ENCODE measurements at regions not wholly inside any gene's neighbourhood (a gene's known extent, or its start where the extent isn't known, plus 50 kb on each side); places are given as distances from the start of the nearest gene placed in this dataset.

- no peaks in the 10 kb centered on the region for H3K27me3 ChIP-seq (ENCODE audit: control insufficient read depth, insufficient read depth, low read length)
- no peak overlapping the region for H3K4me3 ChIP-seq (ENCODE audit: low read depth in 2 of 2, low read length in 2 of 2)
- in situ Hi-C loops (cut with HindIII; ENCODE audit: low pct_unique_long_range_greater_than_20kb, low sequenced_read_pairs) (no loop called here), intact Hi-C loops (cut with micrococcal nuclease; ENCODE audit: unreplicated experiment) (no loop called here)
- no TSS peak for BruUV-seq (replicated peaks)
- ChIA-PET CTCF (no interaction called here), POLR2A (no interaction called here)
- no peaks in the 10 kb centered on the region for H3K4me1 ChIP-seq (ENCODE audit: control insufficient read depth, insufficient read depth, low read length)
- H3K9me3 ChIP-seq (ENCODE audit: control insufficient read depth, insufficient read depth, low read depth, low read length), result 0 out of 2 replicates have a peak, but pooled peaks cover 6% of the 10 kb centered on the region
- DNase-seq (ENCODE audit: low read depth, low spot score) (no peak), ATAC-seq (no peak)
- TF ChIP-seq SIN3A (IDR thresholded peaks at IDR 0.05; ENCODE audit: borderline replicate concordance, insufficient read depth, low read depth, low read length), result no peak
- TF ChIP-seq CTCF (IDR thresholded peaks at IDR 0.05), result no peak
- no peak for TF ChIP-seq TCF7L2 (IDR thresholded peaks at IDR 0.05; ENCODE audit: low read depth, low read length)
- TF ChIP-seq, protein P1, sequence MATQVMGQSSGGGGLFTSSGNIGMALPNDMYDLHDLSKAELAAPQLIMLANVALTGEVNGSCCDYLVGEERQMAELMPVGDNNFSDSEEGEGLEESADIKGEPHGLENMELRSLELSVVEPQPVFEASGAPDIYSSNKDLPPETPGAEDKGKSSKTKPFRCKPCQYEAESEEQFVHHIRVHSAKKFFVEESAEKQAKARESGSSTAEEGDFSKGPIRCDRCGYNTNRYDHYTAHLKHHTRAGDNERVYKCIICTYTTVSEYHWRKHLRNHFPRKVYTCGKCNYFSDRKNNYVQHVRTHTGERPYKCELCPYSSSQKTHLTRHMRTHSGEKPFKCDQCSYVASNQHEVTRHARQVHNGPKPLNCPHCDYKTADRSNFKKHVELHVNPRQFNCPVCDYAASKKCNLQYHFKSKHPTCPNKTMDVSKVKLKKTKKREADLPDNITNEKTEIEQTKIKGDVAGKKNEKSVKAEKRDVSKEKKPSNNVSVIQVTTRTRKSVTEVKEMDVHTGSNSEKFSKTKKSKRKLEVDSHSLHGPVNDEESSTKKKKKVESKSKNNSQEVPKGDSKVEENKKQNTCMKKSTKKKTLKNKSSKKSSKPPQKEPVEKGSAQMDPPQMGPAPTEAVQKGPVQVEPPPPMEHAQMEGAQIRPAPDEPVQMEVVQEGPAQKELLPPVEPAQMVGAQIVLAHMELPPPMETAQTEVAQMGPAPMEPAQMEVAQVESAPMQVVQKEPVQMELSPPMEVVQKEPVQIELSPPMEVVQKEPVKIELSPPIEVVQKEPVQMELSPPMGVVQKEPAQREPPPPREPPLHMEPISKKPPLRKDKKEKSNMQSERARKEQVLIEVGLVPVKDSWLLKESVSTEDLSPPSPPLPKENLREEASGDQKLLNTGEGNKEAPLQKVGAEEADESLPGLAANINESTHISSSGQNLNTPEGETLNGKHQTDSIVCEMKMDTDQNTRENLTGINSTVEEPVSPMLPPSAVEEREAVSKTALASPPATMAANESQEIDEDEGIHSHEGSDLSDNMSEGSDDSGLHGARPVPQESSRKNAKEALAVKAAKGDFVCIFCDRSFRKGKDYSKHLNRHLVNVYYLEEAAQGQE (IDR thresholded peaks at IDR 0.05; ENCODE audit: insufficient read depth in 1 of 2, low read depth in 2 of 2, low read length in 1 of 2), result no peak
- no peak for TF ChIP-seq POLR2AphosphoS5 (IDR thresholded peaks at IDR 0.05; ENCODE audit: low read depth, low read length)
- no peaks in the 10 kb centered on the region for H3K36me3 ChIP-seq (ENCODE audit: control insufficient read depth, insufficient read depth, low read length)
- no peak overlapping the region for H3K27ac ChIP-seq (ENCODE audit: low read length)
Measured at GRCh38 chr3:146672941-146673340, 67.8 kb upstream of the PLSCR5 start.

GRCh38 chr3:146664403-146664802 lies 59.3 kb upstream of the PLSCR5 start:
- DNase-seq (ENCODE audit: low read depth, low spot score), result no peak
- no peaks in the 10 kb centered on the region for H3K9me3 ChIP-seq (ENCODE audit: control insufficient read depth, insufficient read depth, low read depth, low read length)
- no peak overlapping the region for H3K4me3 ChIP-seq (ENCODE audit: low read depth in 2 of 2, low read length in 2 of 2)
- no peaks in the 10 kb centered on the region for H3K27me3 ChIP-seq (ENCODE audit: control insufficient read depth, insufficient read depth, low read length)
- intact Hi-C loops (cut with micrococcal nuclease; ENCODE audit: unreplicated experiment) (no loop called here), in situ Hi-C loops (cut with HindIII; ENCODE audit: low pct_unique_long_range_greater_than_20kb, low sequenced_read_pairs) (no loop called here)
- no TSS peak for BruUV-seq (replicated peaks)
- H3K36me3 ChIP-seq (ENCODE audit: control insufficient read depth, insufficient read depth, low read length), result no peaks in the 10 kb centered on the region
- TF ChIP-seq CTCF (IDR thresholded peaks at IDR 0.05) (no peak), POLR2AphosphoS5 (IDR thresholded peaks at IDR 0.05; ENCODE audit: low read depth, low read length) (no peak), TCF7L2 (IDR thresholded peaks at IDR 0.05; ENCODE audit: low read depth, low read length) (no peak), SIN3A (IDR thresholded peaks at IDR 0.05; ENCODE audit: borderline replicate concordance, insufficient read depth, low read depth, low read length) (no peak)
- TF ChIP-seq, protein P1 (IDR thresholded peaks at IDR 0.05; ENCODE audit: insufficient read depth in 1 of 2, low read depth in 2 of 2, low read length in 1 of 2), result no peak
- H3K4me1 ChIP-seq (ENCODE audit: control insufficient read depth, insufficient read depth, low read length), result no peaks in the 10 kb centered on the region
- no peak for ATAC-seq
- ChIA-PET POLR2A (no interaction called here), CTCF (no interaction called here)
- no peak overlapping the region for H3K27ac ChIP-seq (ENCODE audit: low read length)
